EL (cell line): ENCODE measurements at regions not wholly inside any gene's neighbourhood (a gene's known extent, or its start where the extent isn't known, plus 50 kb on each side); places are given as distances from the start of the nearest gene placed in this dataset.

Experiments
- DNase-seq: peaks from one replicate; pipeline ENCODE4 v3.0.0-alpha.2; 2016

DNA sequence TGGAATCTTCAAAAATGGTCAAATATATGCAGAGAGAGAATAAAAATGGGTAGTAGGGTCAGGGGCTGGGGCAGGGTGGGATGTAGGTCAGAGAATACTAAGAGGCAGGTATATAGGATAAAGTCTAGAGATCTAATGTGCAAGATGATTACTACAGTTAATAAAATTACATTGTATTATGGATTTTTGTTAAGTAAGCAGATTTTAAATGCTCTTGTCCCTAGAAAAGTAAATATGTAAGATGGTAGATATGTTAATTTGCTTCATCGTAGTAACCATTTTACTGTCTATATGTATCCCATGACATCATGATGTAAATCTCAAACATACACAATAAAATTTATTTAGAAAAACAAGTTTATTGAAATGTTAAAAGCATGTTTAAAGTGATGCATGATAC is 1051.4 kb downstream of the AGBL1 start:
- DNase-seq: no peak

DNA sequence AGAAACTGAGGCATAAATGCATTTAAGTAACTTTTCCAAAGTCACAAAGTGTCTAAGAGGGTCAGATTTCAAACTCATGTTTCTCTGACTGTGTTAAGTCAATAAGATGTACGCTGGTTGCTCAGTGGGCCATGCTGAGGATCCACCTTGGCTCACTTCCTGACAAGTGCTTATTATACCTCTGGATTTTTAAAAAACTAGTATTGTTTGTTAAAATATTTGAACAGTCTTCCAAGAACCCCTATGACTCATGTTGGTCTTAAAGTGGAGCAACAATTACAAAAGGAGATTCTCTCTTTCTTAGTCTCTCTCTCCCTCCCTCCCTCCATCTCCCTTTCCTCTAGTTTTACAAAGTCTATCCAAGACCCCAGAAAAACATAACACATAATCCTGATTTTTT is 1050.2 kb downstream of the AGBL1 start:
- DNase-seq: peak; percentile 18

- no peak for DNase-seq
These were observed 1044.2 kb downstream of the AGBL1 start for GRCh38 chr15:87123676-87124382.

- DNase-seq: peak; percentile 42
These were observed 1041.7 kb downstream of the AGBL1 start for GRCh38 chr15:87121336-87121735.

DNA sequence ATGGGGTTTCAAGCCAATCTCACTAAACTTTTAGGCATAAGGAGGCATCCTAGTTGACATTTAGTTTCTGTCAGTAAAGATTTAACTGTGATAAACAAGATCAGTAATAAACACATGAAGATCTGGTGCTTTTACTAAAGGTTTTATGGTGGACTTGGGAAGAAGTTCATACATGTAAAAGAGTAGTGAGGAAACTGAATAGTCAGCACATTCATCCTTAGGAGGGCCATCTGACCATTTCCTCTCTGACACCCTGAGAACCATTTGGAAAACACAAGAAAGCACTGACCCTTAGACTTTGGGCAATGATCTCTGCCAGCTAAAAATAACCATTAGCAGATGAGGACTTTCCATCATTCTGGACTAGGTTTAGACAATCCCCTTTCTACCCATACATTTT is 1040.9 kb downstream of the AGBL1 start:
- DNase-seq: no peak

DNA sequence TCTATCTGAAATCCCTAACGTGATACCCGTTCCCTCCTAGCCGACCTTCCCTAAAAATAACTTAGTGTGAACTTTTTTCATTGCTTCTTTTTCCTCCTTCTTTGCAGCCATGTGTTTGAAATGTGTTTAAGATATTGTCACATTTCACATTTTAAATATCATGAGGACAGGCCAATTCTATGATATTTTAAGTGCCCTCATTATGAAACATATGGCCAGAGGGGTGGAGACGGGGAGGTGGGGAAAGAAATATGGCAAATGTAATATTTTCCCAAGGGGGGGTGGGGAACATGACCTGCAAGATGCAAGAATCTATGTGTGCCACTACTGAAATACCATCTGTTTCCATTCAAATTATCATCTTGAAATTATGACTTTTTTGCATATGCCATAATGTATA is 1039.2 kb downstream of the AGBL1 start:
- no peak for DNase-seq

DNA sequence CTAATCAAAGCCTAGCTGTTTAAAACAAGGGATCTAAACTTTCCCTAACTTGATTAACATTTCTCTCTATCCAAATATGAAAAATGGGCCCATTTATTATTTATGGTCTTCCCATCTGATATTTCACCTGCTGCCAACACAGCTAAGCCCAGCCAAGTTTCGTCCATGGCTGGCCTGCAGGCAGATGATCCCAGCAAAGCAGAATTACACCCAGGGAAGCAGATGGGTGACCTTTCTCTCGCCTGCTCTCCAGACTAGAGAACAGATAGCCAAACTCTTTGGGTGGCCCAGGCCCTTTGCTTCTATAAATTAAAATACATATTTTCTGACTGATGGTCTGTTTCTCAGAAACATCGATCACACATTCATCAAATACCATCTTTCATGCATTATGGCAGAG is 1038.8 kb downstream of the AGBL1 start:
- DNase-seq: no peak

DNA sequence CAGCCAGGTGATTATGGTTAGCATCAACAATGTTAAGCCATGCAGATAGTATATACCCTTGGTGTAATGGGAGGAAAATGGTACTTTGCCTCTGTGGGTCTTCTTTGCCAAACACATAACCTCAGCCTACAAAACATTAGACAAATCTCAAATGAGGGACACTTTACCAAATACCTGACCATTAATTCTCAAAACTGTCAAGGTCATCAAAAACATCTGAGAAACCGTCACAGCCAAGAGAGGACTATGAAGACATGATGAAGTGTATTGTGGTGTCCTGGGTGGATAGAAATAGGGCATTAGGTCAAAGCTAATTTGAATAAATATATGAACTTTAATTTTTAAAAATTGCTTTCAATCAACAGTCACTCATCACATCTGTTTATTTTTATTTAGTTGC is 1036.1 kb downstream of the AGBL1 start:
- no peak for DNase-seq

- DNase-seq: no peak
These were observed 1020.2 kb downstream of the AGBL1 start for GRCh38 chr15:87099916-87100315.

DNA sequence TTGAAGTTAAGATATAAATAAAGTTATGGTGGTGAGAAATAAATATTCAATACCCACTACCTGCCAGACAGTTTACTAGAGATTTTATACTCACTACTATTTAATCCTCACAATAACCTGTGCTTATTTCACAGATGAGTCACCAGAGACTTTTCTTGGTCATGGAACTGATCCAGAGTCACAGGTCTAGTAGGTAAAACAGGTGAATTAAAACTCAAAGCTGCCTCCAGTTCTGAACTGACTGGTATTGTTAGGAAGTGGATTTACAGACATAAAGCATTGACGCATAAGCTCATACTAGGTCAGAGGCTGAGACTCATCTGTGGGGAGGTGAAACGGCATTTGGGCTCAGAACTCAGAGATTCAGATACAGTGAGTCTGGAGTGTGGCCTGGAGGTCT is 1009.9 kb downstream of the AGBL1 start:
- no peak for DNase-seq

GRCh38 chr15:87083201-87083600 is 1003.5 kb downstream of the AGBL1 start:
- DNase-seq: no peak

- no peak for DNase-seq
These were observed 1002.9 kb downstream of the AGBL1 start for GRCh38 chr15:87082581-87082980.

DNA sequence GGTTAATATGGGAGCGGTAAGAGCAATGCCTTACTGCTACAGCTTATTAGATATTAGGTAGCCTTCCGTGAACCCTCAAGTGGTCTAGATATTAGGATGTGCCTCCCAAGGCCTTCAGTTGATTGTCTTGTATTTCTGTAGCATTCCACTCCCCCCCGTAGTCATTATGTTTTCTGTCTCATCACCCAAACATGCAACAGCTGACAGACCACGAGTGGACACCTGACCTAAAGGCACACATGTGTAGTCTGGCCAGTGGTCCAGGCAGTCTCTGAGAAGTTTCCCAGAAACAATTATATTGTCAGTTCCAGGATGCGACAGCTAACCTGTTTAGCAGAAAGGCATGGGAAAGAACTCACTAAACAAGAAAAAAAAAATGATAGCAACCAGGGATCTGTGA is 1000.9 kb downstream of the AGBL1 start:
- DNase-seq: peak; percentile 22
